HG02938 (cell line): ENCODE measurements at regions not wholly inside any gene's neighbourhood (a gene's known extent, or its start where the extent isn't known, plus 50 kb on each side); places are given as distances from the start of the nearest gene placed in this dataset.

Source experiments
- ATAC-seq: cut with Tn5 transposase; IDR thresholded peaks from one replicate; pipeline ENCODE4 v1.9.1; 2021; ENCODE audit warnings: mild to moderate bottlenecking, moderate library complexity; ENCODE audit not compliant: unreplicated experiment

DNA sequence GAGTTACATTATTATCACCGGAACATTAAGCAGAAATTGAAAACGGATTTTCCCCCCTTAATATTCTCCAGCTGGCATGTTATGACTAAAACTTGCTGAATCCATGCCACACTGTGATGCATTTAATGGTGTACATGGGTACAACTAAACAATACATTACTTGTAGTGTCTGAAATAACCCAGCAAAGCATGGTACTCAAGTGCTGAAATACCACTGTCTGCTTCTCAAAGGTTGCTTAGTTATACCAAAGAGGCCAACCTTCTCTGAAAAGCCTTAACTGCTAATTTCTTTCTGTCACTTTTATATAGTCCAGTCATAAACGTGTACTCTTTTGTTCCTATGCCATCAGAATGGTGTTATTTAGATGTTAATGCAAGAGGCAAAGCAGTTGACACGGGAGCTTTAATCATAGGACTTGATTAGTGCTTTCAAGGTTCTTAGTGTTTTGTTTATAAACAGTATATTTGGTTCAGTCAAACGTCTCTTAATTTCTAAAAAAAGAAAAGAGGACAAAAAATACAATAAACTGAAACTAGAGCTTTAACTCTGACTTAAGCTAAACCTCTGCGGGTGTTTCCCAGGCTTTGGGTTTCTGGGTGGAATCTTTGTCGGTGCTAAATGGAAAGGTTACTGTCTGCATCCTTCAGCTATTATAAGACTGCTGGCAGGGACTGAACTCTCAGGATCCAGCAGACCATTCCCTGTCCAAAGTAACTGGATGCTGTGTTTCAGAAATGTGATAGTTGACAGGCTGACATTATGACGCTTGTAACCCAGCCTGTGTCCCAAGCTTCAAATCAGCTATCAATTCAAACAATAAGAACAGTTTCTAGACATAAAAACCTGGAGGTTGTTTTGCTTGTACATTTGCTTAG lies 202.6 kb downstream of the PPP1R3A start:
- no peak for ATAC-seq

GRCh38 chr7:113715262-113715661 lies 203.5 kb downstream of the PPP1R3A start:
- ATAC-seq, result no peak

DNA sequence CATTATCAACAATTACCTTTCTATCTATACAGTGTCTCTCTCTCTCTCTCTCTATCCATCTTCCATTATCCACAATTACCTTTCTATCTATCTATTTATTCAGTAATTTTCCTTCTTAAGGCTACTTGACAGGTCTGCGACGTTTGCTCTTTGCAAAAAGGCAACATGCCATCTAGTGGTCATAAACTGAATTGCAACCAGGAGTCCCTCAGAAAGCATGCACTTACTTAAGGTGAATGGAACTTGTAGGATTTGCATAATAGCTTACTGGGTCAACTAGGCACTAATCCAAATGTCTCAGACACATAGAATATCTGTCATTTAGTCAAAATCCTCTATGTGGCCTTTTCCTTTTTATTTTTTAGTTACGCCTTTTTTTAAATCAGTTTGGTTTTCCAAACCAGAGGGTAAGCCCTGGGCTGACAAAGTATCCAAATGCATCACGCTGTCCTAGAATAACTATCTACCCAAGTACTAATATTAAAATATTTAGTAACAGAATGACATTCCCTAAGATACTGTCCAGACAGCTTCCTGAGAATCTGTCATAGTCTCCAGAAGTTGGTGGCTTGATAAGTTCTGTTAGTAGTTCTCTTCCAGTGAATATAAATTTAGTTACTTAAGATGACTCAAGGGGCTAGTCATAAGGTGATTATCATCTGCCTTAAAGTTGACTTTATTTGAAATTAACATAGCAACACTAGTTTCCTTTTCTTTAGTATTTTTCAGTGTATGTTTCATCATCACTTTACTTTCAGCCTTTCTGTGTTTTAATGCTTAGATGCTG lies 208.3 kb downstream of the PPP1R3A start:
- peak; percentile 99 for ATAC-seq

DNA sequence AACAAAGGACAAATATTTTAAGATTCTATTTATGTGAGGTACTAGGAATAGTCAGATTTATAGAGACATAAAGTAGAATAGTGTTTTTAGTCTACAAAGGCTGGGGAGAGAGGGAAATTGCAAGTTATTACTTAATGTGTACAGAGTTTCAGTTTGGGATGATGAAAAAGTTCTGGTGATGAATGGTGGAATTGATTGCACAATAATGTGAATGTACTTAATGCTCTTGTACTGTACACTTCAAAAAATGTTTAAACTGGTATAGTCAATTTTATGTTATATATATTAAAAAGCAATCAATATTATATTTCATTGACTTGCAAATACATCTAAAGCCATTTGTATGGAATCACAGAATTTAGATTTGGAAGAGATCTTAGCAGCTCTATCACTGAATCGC lies 213.4 kb downstream of the PPP1R3A start:
- no peak for ATAC-seq

DNA sequence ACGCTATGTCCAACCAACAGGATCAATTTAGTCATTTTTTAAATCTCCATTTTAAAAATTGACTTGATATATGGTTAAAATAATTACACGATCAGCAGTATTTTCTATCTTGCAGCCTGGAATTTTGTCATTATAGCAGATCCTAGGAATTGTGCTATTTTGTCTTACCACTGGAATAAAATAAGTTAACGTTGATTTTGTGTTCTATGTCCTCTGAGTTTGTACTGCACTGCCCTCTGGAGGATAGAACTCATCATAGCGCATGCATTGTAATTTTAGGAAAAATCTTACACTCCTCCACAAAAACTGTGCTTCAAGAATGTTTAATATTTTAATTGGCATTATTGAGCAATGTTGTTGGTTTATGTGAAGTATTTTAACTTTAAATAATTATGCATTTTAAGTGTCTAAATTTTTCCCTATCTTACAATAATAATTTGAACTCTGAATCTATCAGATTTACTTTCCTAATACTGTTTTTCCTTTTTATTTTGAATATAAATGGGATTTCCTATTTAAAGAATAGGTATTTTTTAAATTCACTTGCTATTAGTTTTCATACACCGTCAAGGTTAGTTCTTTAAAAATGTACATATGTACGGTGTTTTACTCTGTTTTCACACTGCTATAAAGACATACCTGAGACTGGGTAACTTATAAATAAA lies 220.1 kb downstream of the PPP1R3A start:
- no peak for ATAC-seq

GRCh38 chr7:113694149-113694548 lies 224.7 kb downstream of the PPP1R3A start:
- no peak for ATAC-seq

DNA sequence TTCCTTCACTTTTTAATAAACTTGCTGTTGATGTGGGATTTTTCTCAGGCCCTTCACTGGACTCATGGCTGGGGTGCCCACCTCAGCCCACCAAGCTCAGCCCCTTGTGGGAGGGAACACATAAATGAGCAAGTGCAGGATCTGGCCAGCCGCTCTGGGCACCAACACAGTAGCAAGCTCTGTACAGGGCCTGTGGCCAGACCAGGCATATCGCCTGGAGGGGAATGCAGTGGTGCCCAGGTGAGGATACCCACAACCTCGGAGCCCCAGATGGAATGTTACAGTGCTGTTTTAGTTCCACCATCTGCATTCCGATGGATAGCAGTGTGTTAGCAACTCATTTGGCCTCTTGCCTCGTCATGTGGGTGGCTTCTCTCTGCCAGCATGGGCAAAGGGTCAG lies 234.6 kb downstream of the PPP1R3A start:
- no peak for ATAC-seq

- no peak for ATAC-seq
Observed at GRCh38 chr7:113677811-113678210, 241.0 kb downstream of the PPP1R3A start.

GRCh38 chr7:113664867-113665266 lies 253.9 kb downstream of the PPP1R3A start:
- ATAC-seq, result no peak

DNA sequence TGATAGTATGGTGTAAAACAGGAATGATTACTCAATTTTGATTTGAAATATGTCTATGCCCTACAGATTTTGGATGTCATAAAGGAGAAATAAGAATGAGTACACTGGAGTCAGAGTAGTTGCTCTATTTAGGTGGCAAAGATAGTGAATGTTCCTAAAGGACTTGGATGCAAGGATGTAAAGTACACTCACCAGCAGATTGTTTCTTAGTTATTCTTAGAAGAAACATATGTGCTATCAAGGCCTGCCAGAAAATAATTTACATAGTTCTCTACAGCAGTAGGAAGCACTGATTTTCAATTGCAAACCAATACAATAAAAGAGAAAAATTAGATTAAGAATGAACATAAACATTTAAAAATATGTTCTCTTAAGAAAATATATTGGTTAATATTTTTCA lies 259.4 kb downstream of the PPP1R3A start:
- ATAC-seq, result no peak

GRCh38 chr7:113657603-113658002 lies 261.2 kb downstream of the PPP1R3A start:
- peak; percentile 92 for ATAC-seq

DNA sequence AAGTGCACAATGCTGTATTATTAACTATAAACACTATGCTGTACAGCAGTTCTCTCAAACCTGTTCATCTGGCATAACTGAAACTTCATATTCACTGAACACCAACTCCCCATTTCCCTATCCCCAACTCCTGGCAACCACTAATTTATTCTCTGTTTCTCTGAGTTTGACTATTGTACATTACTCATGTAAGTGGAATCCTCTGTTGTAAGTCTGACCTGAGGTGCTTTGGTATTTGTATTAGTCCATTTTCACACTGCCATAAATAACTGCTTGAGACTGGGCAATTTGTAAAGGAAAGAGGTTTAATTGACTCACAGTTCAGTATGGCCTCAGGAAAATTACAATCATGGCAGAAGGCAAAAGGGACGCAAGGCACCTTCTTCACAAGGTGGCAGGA lies 266.3 kb downstream of the PPP1R3A start:
- no peak for ATAC-seq

- ATAC-seq, result no peak
Observed at GRCh38 chr7:113649556-113649955, 269.3 kb downstream of the PPP1R3A start.

DNA sequence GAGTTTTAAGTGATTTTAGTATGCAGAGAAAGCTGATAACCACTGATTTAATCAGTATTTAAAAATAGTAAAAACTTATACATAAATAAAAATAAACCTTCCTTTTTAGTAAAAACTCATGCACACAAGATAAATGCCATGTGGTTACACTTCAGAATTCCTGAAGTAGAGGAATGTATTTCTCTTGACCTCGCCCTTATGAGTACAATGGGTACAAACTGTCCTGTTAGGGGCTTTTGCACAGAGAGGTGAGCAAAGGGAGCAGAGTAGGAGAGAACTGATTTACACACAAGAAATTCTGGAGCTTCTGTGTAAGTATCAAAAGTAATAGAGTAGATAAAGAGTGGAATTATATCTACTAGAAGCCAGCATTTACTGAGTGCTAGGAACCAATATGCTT lies 279.6 kb downstream of the PPP1R3A start:
- no peak for ATAC-seq

- ATAC-seq, result no peak
Observed at GRCh38 chr7:113636727-113637421, 281.9 kb downstream of the PPP1R3A start.

GRCh38 chr7:113635492-113635891 lies 283.3 kb downstream of the PPP1R3A start:
- ATAC-seq, result no peak

GRCh38 chr7:113633073-113633472 lies 285.7 kb downstream of the PPP1R3A start:
- ATAC-seq, result no peak

DNA sequence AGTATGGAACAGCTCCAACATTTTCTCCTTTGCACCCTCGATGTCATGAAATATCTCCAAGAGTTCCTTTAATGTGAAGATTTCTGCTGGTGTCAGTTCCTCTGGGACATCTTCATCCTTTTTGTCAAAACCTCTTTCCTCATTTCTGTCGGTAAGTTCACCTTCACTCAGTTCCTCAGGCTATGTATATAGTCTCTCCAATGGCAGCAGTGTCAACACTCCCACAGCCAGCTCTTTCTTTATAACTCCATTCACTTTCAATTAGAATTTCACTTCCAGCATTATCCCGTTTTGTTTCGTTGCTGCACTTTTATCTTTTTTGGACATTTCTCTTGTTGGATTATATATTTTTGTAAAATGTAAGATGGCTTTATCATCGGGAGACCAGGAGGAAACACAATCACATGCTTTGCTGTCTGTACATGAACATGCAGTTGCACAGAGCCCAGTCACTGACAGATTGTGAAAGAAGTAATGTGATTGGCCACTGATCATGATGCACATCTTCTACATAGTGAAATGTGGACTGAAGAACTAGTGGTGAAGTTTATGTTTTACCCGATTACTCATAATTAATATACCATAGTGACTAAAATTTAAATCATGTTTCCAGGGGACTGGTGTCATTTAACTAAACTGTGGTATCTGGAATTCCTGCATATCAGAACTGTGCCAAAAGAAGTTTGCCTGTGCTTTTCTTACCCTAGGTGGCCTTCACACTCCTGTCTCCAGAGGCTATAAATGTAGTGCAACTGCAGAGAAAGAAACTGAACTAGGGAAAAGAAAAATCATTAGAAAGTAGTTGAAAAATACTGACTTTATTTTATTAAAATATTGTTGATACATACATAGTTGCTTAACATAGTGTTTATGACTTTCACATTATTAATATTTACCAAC lies 289.6 kb downstream of the PPP1R3A start:
- no peak for ATAC-seq

DNA sequence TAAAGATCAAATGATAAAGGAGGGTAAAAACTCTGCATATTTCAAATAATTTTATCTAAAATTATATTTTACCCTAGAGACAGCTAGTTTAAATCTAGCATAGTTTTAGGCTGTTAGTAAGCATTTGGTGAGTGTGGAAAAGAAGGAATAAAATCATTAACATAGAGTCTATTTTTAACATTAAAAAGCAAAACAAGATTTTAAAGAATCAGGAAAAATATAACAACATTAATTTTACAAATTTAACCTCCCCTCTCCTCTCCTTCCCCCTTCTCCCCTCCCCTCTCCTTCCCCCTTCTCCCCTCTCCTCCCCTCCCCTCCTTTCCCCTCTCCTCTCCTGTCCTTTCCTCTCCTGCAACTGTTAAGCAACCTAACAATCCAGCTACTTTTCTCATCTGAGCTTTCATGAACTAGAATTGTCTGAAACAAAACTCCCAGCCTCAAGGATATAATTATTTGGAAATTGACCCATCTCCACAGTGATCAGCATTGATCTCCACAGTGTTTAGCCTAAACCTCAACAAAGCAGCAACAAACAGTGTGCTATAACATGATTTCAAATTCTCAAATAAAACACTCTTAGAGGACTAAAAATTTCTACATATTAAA lies 293.2 kb downstream of the PPP1R3A start:
- ATAC-seq, result no peak

GRCh38 chr7:113622796-113623195 lies 296.0 kb downstream of the PPP1R3A start:
- no peak for ATAC-seq
